ENCODE measurements at regions not wholly inside any gene's neighbourhood (a gene's known extent, or its start where the extent isn't known, plus 50 kb on each side); places are given as distances from the start of the nearest gene placed in this dataset.

DNA sequence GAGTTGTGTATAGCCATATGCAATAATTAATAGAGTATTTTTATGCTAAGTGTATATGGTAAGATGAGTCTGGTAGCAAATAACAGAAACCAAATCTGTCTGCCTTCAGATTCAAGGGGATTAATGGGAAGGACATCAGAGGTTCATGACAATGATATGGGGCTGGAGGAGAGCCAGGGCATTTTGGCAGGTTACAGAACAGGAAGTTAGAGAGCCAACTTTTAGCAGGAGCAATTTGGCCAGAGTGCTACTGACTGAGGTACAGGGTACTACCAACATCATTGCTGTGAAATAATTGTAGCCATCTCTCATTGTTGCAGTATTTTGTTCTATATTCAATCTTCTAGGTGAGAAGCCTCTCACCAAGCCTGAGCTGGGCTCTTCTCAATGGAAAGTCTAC is 210.9 kb upstream of the FAM47A start:
- Histone ChIP-seq H3K36me3 (ENCODE audit: insufficient read depth, low read length) (no peaks in the 10 kb centered on the region), H2AFZ (ENCODE audit: low read depth, low read length) (no peak overlapping the region), H4K20me1 (ENCODE audit: insufficient read depth, low read length) (no peaks in the 10 kb centered on the region), H3K4me3 (ENCODE audit: insufficient read depth, low read depth, low read length) (no peak overlapping the region), H3K9me3 (ENCODE audit: insufficient read depth, low read depth, low read length) (no peaks in the 10 kb centered on the region), H3K4me2 (ENCODE audit: low read length) (no peak overlapping the region), H3K27ac (ENCODE audit: low read depth, low read length) (no peak overlapping the region), H3K27me3 (ENCODE audit: insufficient read depth, low read length) (no peaks in the 10 kb centered on the region), H3K79me2 (ENCODE audit: insufficient read depth, low read length) (no peaks in the 10 kb centered on the region), H3K9ac (ENCODE audit: low read length) (no peak overlapping the region), H3K4me1 (ENCODE audit: insufficient read depth, low read length) (no peaks in the 10 kb centered on the region)
- H3K4me1 Mint-ChIP-seq (ENCODE audit: low read depth, unreplicated experiment) = no peaks in the 10 kb centered on the region
- TF ChIP-seq, protein P1, sequence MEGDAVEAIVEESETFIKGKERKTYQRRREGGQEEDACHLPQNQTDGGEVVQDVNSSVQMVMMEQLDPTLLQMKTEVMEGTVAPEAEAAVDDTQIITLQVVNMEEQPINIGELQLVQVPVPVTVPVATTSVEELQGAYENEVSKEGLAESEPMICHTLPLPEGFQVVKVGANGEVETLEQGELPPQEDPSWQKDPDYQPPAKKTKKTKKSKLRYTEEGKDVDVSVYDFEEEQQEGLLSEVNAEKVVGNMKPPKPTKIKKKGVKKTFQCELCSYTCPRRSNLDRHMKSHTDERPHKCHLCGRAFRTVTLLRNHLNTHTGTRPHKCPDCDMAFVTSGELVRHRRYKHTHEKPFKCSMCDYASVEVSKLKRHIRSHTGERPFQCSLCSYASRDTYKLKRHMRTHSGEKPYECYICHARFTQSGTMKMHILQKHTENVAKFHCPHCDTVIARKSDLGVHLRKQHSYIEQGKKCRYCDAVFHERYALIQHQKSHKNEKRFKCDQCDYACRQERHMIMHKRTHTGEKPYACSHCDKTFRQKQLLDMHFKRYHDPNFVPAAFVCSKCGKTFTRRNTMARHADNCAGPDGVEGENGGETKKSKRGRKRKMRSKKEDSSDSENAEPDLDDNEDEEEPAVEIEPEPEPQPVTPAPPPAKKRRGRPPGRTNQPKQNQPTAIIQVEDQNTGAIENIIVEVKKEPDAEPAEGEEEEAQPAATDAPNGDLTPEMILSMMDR (IDR thresholded peaks at IDR 0.05; ENCODE audit: insufficient read depth, low read depth, low read length) = no peak
- no peak for TF ChIP-seq EZH2 (IDR thresholded peaks at IDR 0.05; ENCODE audit: insufficient read depth, low read length)
- H3K27me3 Mint-ChIP-seq (ENCODE audit: low read depth, unreplicated experiment) = no peaks in the 10 kb centered on the region
- no peaks in the 10 kb centered on the region for H3K36me3 Mint-ChIP-seq (ENCODE audit: low read depth, unreplicated experiment)
- H3K4me3 Mint-ChIP-seq (ENCODE audit: unreplicated experiment) = no peak overlapping the region
- no peaks in the 10 kb centered on the region for H3K9me3 Mint-ChIP-seq (ENCODE audit: unreplicated experiment)
- FAIRE-seq = no peak
- no peak overlapping the region for H3K27ac Mint-ChIP-seq (ENCODE audit: unreplicated experiment)
- DNase-seq (ENCODE audit: low read depth) = no peak

GRCh38 chrX:34341814-34342213 is 209.7 kb upstream of the FAM47A start:
- Mint-ChIP-seq H3K27me3 (ENCODE audit: low read depth, unreplicated experiment) (no peaks in the 10 kb centered on the region), H3K4me1 (ENCODE audit: low read depth, unreplicated experiment) (no peaks in the 10 kb centered on the region), H3K9me3 (ENCODE audit: unreplicated experiment) (no peaks in the 10 kb centered on the region), H3K27ac (ENCODE audit: unreplicated experiment) (no peak overlapping the region), H3K36me3 (ENCODE audit: low read depth, unreplicated experiment) (no peaks in the 10 kb centered on the region), H3K4me3 (ENCODE audit: unreplicated experiment) (no peak overlapping the region)
- no peak overlapping the region for H3K27ac ChIP-seq (ENCODE audit: low read depth, low read length)
- no peaks in the 10 kb centered on the region for H3K79me2 ChIP-seq (ENCODE audit: insufficient read depth, low read length)
- H3K36me3 ChIP-seq (ENCODE audit: insufficient read depth, low read length) = no peaks in the 10 kb centered on the region
- H3K9me3 ChIP-seq (ENCODE audit: insufficient read depth, low read depth, low read length) = no peaks in the 10 kb centered on the region
- TF ChIP-seq EZH2 (IDR thresholded peaks at IDR 0.05; ENCODE audit: insufficient read depth, low read length) = no peak
- TF ChIP-seq, protein P1 (IDR thresholded peaks at IDR 0.05; ENCODE audit: insufficient read depth, low read depth, low read length) = no peak
- FAIRE-seq (peak; percentile 97), DNase-seq (ENCODE audit: low read depth) (no peak)
- H3K9ac ChIP-seq (ENCODE audit: low read length) = no peak overlapping the region
- no peaks in the 10 kb centered on the region for H4K20me1 ChIP-seq (ENCODE audit: insufficient read depth, low read length)
- H3K4me3 ChIP-seq (ENCODE audit: insufficient read depth, low read depth, low read length) = no peak overlapping the region
- H3K4me2 ChIP-seq (ENCODE audit: low read length) = no peak overlapping the region
- H3K27me3 ChIP-seq (ENCODE audit: insufficient read depth, low read length) = no peaks in the 10 kb centered on the region
- no peaks in the 10 kb centered on the region for H3K4me1 ChIP-seq (ENCODE audit: insufficient read depth, low read length)
- H2AFZ ChIP-seq (ENCODE audit: low read depth, low read length) = no peak overlapping the region

GRCh38 chrX:34341258-34341657 is 209.1 kb upstream of the FAM47A start:
- Histone ChIP-seq H2AFZ (ENCODE audit: low read depth, low read length) (no peak overlapping the region), H4K20me1 (ENCODE audit: insufficient read depth, low read length) (no peaks in the 10 kb centered on the region), H3K27ac (ENCODE audit: low read depth, low read length) (no peak overlapping the region), H3K9ac (ENCODE audit: low read length) (no peak overlapping the region), H3K4me1 (ENCODE audit: insufficient read depth, low read length) (no peaks in the 10 kb centered on the region), H3K79me2 (ENCODE audit: insufficient read depth, low read length) (no peaks in the 10 kb centered on the region), H3K27me3 (ENCODE audit: insufficient read depth, low read length) (no peaks in the 10 kb centered on the region), H3K4me2 (ENCODE audit: low read length) (no peak overlapping the region), H3K4me3 (ENCODE audit: insufficient read depth, low read depth, low read length) (no peak overlapping the region), H3K36me3 (ENCODE audit: insufficient read depth, low read length) (no peaks in the 10 kb centered on the region), H3K9me3 (ENCODE audit: insufficient read depth, low read depth, low read length) (no peaks in the 10 kb centered on the region)
- Mint-ChIP-seq H3K27ac (ENCODE audit: unreplicated experiment) (no peak overlapping the region), H3K27me3 (ENCODE audit: low read depth, unreplicated experiment) (no peaks in the 10 kb centered on the region), H3K4me1 (ENCODE audit: low read depth, unreplicated experiment) (no peaks in the 10 kb centered on the region), H3K4me3 (ENCODE audit: unreplicated experiment) (no peak overlapping the region), H3K36me3 (ENCODE audit: low read depth, unreplicated experiment) (no peaks in the 10 kb centered on the region), H3K9me3 (ENCODE audit: unreplicated experiment) (no peaks in the 10 kb centered on the region)
- TF ChIP-seq, protein P1 (IDR thresholded peaks at IDR 0.05; ENCODE audit: insufficient read depth, low read depth, low read length) = no peak
- TF ChIP-seq EZH2 (IDR thresholded peaks at IDR 0.05; ENCODE audit: insufficient read depth, low read length) = no peak
- FAIRE-seq (no peak), DNase-seq (ENCODE audit: low read depth) (no peak)
